ENCODE measurements at regions not wholly inside any gene's neighbourhood (a gene's known extent, or its start where the extent isn't known, plus 50 kb on each side); places are given as distances from the start of the nearest gene placed in this dataset.

GRCh38 chr9:20092561-20092960, 303.7 kb upstream of the SLC24A2 start:
- no peak for TF ChIP-seq CTCF (IDR thresholded peaks at IDR 0.05)
- TF ChIP-seq POLR2AphosphoS5 (IDR thresholded peaks at IDR 0.05): no peak
- no peak for TF ChIP-seq EP300 (IDR thresholded peaks at IDR 0.05)
- TF ChIP-seq POLR2A (IDR thresholded peaks at IDR 0.05): no peak

Measured in suprapubic skin (tissue), 4 donors.